HL-60 (cell line): ENCODE measurements at regions not wholly inside any gene's neighbourhood (a gene's known extent, or its start where the extent isn't known, plus 50 kb on each side); places are given as distances from the start of the nearest gene placed in this dataset.

Source experiments
- DNase-seq, 2 experiments: peaks; one replicate each; pipeline ENCODE4 v3.0.0-alpha.2; 2010 to 2020; ENCODE audit warnings: low read depth in 1 of 2, low spot score in 1 of 2
- H3K27ac ChIP-seq: fragments of 250-450 bp; sonication (Bioruptor Pico); replicated peaks from 2 replicates; pipeline ENCODE4 v1.5.1; 2020; ENCODE audit warnings: mild to moderate bottlenecking, moderate library complexity
- H3K27me3 ChIP-seq: fragments of 250-450 bp; sonication (Bioruptor Pico); 2 replicates; pipeline ENCODE4 v1.5.1; 2021; ENCODE audit warnings: mild to moderate bottlenecking, moderate library complexity; ENCODE audit not compliant: insufficient read depth, poor library complexity, severe bottlenecking
- H3K4me3 ChIP-seq: replicated peaks from 2 replicates; pipeline ENCODE4 v1.5.1; 2011; ENCODE audit warnings: mild to moderate bottlenecking, control low read depth, low read length; ENCODE audit not compliant: insufficient read depth
- GABPA ChIP-seq: IDR thresholded peaks from 2 replicates; pipeline ENCODE4 v1.6.1; 2012; ENCODE audit warnings: low read depth
- POLR2AphosphoS5 ChIP-seq: IDR thresholded peaks from 2 replicates; pipeline ENCODE4 v1.6.1; 2012; ENCODE audit warnings: low read depth
- SPI1 ChIP-seq: IDR thresholded peaks from 2 replicates; pipeline ENCODE4 v1.6.1; 2012; ENCODE audit warnings: low read depth, mild to moderate bottlenecking, borderline replicate concordance
- TF ChIP-seq, protein P1 (sequence below): IDR thresholded peaks from 2 replicates; pipeline ENCODE4 v1.6.1; 2012; ENCODE audit warnings: low read depth; ENCODE audit not compliant: insufficient replicate concordance
- TF ChIP-seq, protein P2 (sequence below): IDR thresholded peaks from one replicate; pipeline ENCODE4 v1.5.1; 2011; ENCODE audit warnings: low read length, control low read depth, inconsistent platforms; ENCODE audit not compliant: insufficient read depth

DNA sequence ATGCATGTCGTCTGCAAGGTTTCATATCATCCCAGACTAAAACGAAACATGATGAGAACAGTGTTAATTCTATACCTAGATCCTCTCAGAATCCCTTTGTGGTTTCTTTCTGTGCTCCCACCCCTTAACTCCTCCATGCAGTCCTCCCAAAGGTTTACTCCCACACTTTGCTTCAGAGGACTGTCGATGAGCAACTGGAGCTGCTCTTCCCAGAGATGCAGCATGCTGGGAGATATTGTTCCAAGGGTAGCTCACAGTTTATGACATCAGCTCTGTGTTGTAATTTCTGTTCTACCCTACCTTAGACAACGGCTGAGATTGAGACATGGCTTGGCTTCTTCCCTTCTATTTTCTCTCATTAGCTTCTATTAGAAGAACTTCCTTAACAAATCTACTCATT lies 313.0 kb upstream of the COL8A1 start:
- no peak for DNase-seq
- Histone ChIP-seq H3K4me3 (no peak overlapping the region), H3K27ac (no peak overlapping the region), H3K27me3 (peaks cover 3% of the 10 kb centered on the region)
- TF ChIP-seq, protein P1, sequence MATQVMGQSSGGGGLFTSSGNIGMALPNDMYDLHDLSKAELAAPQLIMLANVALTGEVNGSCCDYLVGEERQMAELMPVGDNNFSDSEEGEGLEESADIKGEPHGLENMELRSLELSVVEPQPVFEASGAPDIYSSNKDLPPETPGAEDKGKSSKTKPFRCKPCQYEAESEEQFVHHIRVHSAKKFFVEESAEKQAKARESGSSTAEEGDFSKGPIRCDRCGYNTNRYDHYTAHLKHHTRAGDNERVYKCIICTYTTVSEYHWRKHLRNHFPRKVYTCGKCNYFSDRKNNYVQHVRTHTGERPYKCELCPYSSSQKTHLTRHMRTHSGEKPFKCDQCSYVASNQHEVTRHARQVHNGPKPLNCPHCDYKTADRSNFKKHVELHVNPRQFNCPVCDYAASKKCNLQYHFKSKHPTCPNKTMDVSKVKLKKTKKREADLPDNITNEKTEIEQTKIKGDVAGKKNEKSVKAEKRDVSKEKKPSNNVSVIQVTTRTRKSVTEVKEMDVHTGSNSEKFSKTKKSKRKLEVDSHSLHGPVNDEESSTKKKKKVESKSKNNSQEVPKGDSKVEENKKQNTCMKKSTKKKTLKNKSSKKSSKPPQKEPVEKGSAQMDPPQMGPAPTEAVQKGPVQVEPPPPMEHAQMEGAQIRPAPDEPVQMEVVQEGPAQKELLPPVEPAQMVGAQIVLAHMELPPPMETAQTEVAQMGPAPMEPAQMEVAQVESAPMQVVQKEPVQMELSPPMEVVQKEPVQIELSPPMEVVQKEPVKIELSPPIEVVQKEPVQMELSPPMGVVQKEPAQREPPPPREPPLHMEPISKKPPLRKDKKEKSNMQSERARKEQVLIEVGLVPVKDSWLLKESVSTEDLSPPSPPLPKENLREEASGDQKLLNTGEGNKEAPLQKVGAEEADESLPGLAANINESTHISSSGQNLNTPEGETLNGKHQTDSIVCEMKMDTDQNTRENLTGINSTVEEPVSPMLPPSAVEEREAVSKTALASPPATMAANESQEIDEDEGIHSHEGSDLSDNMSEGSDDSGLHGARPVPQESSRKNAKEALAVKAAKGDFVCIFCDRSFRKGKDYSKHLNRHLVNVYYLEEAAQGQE = no peak
- TF ChIP-seq, protein P2, sequence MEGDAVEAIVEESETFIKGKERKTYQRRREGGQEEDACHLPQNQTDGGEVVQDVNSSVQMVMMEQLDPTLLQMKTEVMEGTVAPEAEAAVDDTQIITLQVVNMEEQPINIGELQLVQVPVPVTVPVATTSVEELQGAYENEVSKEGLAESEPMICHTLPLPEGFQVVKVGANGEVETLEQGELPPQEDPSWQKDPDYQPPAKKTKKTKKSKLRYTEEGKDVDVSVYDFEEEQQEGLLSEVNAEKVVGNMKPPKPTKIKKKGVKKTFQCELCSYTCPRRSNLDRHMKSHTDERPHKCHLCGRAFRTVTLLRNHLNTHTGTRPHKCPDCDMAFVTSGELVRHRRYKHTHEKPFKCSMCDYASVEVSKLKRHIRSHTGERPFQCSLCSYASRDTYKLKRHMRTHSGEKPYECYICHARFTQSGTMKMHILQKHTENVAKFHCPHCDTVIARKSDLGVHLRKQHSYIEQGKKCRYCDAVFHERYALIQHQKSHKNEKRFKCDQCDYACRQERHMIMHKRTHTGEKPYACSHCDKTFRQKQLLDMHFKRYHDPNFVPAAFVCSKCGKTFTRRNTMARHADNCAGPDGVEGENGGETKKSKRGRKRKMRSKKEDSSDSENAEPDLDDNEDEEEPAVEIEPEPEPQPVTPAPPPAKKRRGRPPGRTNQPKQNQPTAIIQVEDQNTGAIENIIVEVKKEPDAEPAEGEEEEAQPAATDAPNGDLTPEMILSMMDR = no peak

DNA sequence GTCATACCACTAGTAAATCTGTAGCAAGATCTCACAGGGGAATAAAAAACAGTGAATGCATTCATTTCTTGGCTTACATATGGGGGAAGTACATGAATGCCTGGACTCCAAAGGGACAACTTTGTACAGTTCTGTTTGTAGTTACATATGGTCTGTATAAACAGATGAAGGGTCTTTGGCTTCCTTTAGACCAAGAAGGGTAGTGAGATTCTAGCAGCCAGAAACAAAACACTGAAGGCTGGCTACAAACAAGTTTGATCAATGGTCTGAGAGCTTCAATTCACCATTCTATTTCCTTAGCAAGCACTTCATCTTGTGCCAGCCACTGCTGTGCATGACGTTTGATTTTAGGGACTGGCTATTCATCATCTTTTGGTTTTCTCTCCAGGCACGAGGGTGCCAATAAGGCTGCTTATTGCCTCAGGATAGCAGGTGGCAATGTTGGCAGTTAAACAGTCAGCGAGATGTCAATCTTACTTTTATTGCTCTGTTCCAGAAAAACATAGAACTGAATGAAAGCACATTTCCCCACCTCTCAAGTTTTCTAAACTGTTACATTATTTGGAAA lies 313.7 kb upstream of the COL8A1 start:
- no peak for DNase-seq
- no peak overlapping the region for H3K4me3 ChIP-seq
- H3K27me3 ChIP-seq = peaks cover 3% of the 10 kb centered on the region
- TF ChIP-seq GABPA (no peak), SPI1 (no peak), POLR2AphosphoS5 (no peak)
- TF ChIP-seq, protein P1 = no peak
- TF ChIP-seq, protein P2 = no peak
- H3K27ac ChIP-seq = no peak overlapping the region

DNA sequence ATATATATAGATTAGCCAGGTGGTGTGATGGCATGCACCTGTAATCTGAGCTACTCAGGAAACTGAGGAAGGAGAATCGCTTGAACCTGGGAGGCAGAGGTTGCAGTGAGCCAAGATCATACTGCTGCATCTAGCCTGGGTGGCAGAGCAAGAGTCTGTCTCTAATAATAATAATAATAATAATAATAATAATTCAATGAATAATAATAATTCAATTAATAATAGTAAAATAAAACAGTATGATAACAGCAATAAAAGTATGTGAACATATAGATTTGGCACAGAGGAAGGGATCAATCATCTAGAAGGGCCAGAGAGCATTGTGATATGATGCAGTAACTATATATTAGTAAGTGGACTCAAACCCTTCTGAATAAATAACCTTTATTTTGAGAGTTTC lies 314.5 kb upstream of the COL8A1 start:
- DNase-seq = no peak
- H3K4me3 ChIP-seq = no peak overlapping the region
- peaks cover 3% of the 10 kb centered on the region for H3K27me3 ChIP-seq
- TF ChIP-seq, protein P2 = no peak
- no peak for TF ChIP-seq POLR2AphosphoS5
- no peak for TF ChIP-seq SPI1
- no peak for TF ChIP-seq GABPA
- TF ChIP-seq, protein P1 = no peak
- no peak overlapping the region for H3K27ac ChIP-seq
